GM12872 (cell line): ENCODE measurements at regions not wholly inside any gene's neighbourhood (a gene's known extent, or its start where the extent isn't known, plus 50 kb on each side); places are given as distances from the start of the nearest gene placed in this dataset.

Experiments
- CTCF ChIP-seq: IDR thresholded peaks from 3 replicates; pipeline ENCODE4 v1.5.1; 2011; ENCODE audit warnings: low read depth, mild to moderate bottlenecking, low read length, moderate library complexity; ENCODE audit not compliant: insufficient read depth

- no peak for TF ChIP-seq CTCF
These were observed 360.0 kb downstream of the BRINP1 start for GRCh38 chr9:119009249-119009648.

DNA sequence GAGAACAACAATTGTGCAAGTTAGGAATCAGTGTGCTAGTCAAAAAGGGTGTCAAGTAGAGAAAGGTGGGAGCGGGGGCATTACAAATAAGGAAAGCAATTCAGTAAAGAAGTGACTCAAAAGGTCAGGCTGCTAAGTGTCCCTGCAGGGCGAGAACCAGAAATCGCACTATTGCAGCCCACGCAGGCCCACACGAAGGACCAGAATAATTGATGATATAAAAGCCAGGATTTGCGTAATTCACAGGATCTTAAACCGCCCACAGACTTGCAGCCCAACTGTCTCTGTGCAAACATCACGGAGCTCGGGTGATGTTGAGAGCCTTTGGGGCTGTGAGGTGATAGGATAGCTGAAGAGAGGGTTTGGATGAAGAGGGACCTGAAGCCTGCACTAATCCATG, 349.0 kb downstream of the BRINP1 start:
- no peak for TF ChIP-seq CTCF

- no peak for TF ChIP-seq CTCF
These were observed 348.4 kb downstream of the BRINP1 start for GRCh38 chr9:119020730-119021333.

DNA sequence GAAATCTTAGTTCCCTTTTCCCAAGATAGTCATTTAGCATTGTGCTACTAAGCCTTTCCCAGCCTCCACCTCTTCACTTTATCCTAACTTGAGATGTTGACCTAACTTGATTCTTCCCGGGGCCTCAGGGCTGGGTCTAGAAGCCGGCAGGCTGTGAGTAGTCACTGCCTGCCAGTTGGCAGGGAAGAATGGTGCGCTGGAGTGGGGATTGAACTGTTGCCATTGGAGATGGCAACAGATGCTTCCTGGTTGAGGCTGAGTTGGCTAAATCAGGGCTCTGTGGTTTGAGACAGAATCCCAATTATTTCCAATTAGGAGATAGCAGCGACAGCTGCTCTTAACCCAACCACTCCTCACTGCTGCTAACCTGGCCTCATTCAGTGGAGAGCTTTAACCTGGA, 343.1 kb downstream of the BRINP1 start:
- TF ChIP-seq CTCF: no peak

DNA sequence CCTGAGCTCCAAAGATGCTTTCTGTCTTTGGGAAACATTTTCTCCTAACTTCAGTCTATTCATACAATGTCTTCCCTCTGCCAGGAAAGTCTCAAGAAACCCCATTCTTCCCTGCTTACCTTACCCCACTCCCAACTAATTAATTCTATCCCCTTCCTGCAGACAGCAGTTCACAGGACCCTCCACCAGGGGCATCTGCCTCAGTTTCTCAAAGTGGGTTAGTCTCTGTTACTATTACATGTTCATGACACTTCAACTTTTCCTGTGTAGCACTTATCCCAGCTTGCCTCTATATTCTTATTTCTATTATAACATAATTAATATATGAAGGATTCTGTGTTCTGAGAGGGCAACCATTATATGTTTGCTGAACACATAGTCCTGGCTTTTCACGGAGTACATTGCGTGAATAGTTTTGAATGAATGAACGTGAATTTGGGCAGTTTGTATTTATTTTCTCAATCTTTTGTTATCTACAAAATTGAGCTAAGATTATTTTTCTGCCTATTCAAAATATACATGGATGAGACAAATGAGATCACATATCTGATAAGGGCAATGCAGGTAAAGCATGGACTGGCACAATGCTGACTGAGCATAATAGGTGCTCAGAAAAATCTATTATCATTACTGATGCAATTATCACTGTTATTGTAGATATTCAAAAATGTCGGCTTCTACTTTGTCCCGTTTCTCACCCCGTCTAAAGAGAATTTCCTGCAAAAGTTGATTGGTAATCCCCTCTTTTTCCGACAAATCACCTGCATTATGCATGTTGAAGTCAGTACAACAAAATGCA, 341.1 kb downstream of the BRINP1 start:
- 0 out of 3 replicates have a peak, but pooled peaks have one; percentile 7 for TF ChIP-seq CTCF

GRCh38 chr9:119029886-119030285, 339.3 kb downstream of the BRINP1 start:
- no peak for TF ChIP-seq CTCF

GRCh38 chr9:119033596-119033995, 335.6 kb downstream of the BRINP1 start:
- TF ChIP-seq CTCF: no peak
